ENCODE measurements at regions not wholly inside any gene's neighbourhood (a gene's known extent, or its start where the extent isn't known, plus 50 kb on each side); places are given as distances from the start of the nearest gene placed in this dataset.

- TF ChIP-seq KDM5B (CRISPR knock-in tag; IDR thresholded peaks at IDR 0.05; ENCODE audit: borderline replicate concordance), result no peak
- TF ChIP-seq TRIM22 (IDR thresholded peaks at IDR 0.05), result no peak
- no peak for TF ChIP-seq CTCF (CRISPR knock-in tag; IDR thresholded peaks at IDR 0.05)
- TF ChIP-seq RERE (CRISPR knock-in tag; IDR thresholded peaks at IDR 0.05; ENCODE audit: low read depth), result no peak
These were observed 150.5 kb upstream of the COL8A1 start for GRCh38 chr3:99487894-99488293.

Data from HepG2 (cell line).